ENCODE measurements at regions not wholly inside any gene's neighbourhood (a gene's known extent, or its start where the extent isn't known, plus 50 kb on each side); places are given as distances from the start of the nearest gene placed in this dataset.

- in situ Hi-C loops (cut with HindIII; ENCODE audit: low sequenced_read_pairs): loop anchor here (5.0 kb wide), 2 partner anchors 61 to 94 kb away; no protein-coding TSS in a partner anchor
These were observed 159.6 kb upstream of the ZNF217 start for GRCh38 chr20:53752971-53753879.

GRCh38 chr20:53752583-53752970 is 158.9 kb upstream of the ZNF217 start:
- in situ Hi-C loops (cut with HindIII; ENCODE audit: low sequenced_read_pairs): loop anchor here (5.0 kb wide), 2 partner anchors 60 to 95 kb away; no protein-coding TSS in a partner anchor

- in situ Hi-C loops (cut with HindIII; ENCODE audit: low sequenced_read_pairs): loop anchor here (5.0 kb wide), 2 partner anchors 59 to 96 kb away; no protein-coding TSS in a partner anchor
These were observed 158.1 kb upstream of the ZNF217 start for GRCh38 chr20:53751620-53752318.

- in situ Hi-C loops (cut with HindIII; ENCODE audit: low sequenced_read_pairs): loop anchor here (5.0 kb wide), 2 partner anchors 59 to 96 kb away; no protein-coding TSS in a partner anchor
These were observed 157.4 kb upstream of the ZNF217 start for GRCh38 chr20:53750827-53751619.

GRCh38 chr20:53749499-53749898 is 155.9 kb upstream of the ZNF217 start:
- in situ Hi-C loops (cut with HindIII; ENCODE audit: low sequenced_read_pairs): no loop called here

- in situ Hi-C loops (cut with HindIII; ENCODE audit: low sequenced_read_pairs): no loop called here
These were observed 155.3 kb upstream of the ZNF217 start for GRCh38 chr20:53748821-53749421.

GRCh38 chr20:53748176-53748575 is 154.5 kb upstream of the ZNF217 start:
- in situ Hi-C loops (cut with HindIII; ENCODE audit: low sequenced_read_pairs): no loop called here

- in situ Hi-C loops (cut with HindIII; ENCODE audit: low sequenced_read_pairs): no loop called here
These were observed 150.1 kb upstream of the ZNF217 start for GRCh38 chr20:53743607-53744260.

GRCh38 chr20:53742685-53743081 is 149.0 kb upstream of the ZNF217 start:
- in situ Hi-C loops (cut with HindIII; ENCODE audit: low sequenced_read_pairs): no loop called here

GRCh38 chr20:53741726-53742028 is 148.0 kb upstream of the ZNF217 start:
- in situ Hi-C loops (cut with HindIII; ENCODE audit: low sequenced_read_pairs): no loop called here

GRCh38 chr20:53739799-53740785 is 146.5 kb upstream of the ZNF217 start:
- in situ Hi-C loops (cut with HindIII; ENCODE audit: low sequenced_read_pairs): no loop called here

GRCh38 chr20:53738945-53739798 is 145.5 kb upstream of the ZNF217 start:
- in situ Hi-C loops (cut with HindIII; ENCODE audit: low sequenced_read_pairs): no loop called here

- in situ Hi-C loops (cut with HindIII; ENCODE audit: low sequenced_read_pairs): no loop called here
These were observed 144.7 kb upstream of the ZNF217 start for GRCh38 chr20:53738039-53738944.

GRCh38 chr20:53737396-53738038 is 143.9 kb upstream of the ZNF217 start:
- in situ Hi-C loops (cut with HindIII; ENCODE audit: low sequenced_read_pairs): no loop called here

- in situ Hi-C loops (cut with HindIII; ENCODE audit: low sequenced_read_pairs): no loop called here
These were observed 143.2 kb upstream of the ZNF217 start for GRCh38 chr20:53736757-53737395.

- in situ Hi-C loops (cut with HindIII; ENCODE audit: low sequenced_read_pairs): no loop called here
These were observed 142.6 kb upstream of the ZNF217 start for GRCh38 chr20:53736122-53736756.
